NCI-H345 treated with DMSO at 0.1 percent for 48 hours (cell line): ENCODE measurements at regions not wholly inside any gene's neighbourhood (a gene's known extent, or its start where the extent isn't known, plus 50 kb on each side); places are given as distances from the start of the nearest gene placed in this dataset.
"Not testable (repeated sequence)": the region's sequence is repeated elsewhere in the genome, so short reads cannot be mapped to it uniquely, and the experiment has no call there.

Source experiments
- DNase-seq: peaks from one replicate; lab custom pipeline; 2025; ENCODE audit not compliant: unreplicated experiment; lab: John Stamatoyannopoulos, UW

DNA sequence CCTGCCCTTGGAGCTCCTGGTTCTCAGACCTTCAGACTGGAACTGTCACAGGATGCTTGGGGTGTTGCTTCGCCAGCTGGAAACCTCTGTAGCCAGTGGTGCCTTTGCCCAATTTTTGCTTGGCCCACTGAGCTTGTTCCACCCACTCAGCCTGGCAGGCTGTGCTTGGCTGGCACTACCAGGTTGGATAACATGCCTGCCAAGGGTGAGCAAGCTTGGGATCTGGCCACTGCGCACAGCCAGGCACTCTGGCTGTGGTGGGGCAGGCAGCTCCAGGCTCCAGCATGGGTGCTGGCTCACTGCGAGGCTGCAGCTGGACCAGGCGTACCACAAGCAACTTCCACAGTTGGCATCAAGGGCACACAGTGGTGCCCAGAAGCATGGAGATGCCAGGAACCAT lies 967.8 kb upstream of the NCAM2 start:
- DNase-seq = no peak

- no peak for DNase-seq
Observed at GRCh38 chr21:20031807-20032206, 966.4 kb upstream of the NCAM2 start.

- DNase-seq = no peak
Observed at GRCh38 chr21:20040768-20041167, 957.4 kb upstream of the NCAM2 start.

- no peak for DNase-seq
Observed at GRCh38 chr21:20045197-20045596, 953.0 kb upstream of the NCAM2 start.

GRCh38 chr21:20048130-20048837 lies 949.9 kb upstream of the NCAM2 start:
- DNase-seq = not testable (repeated sequence)

DNA sequence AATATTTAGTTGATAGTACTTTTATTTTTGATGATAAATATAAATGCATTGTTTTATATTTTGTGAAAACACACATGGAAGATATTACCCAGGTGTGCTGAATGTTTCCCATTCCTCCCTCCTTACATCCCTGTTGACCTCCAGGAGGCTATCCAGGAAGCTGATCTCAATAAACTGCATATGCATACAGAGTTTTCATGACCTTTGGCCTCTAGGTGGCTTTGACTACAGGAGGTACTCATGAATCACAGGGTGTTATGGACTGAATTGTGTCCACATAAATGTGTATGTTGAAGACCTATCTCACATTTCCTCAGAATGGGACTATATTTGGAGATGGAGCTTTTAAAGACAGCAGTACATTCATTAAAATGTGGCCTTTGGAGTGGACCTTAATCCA lies 914.9 kb upstream of the NCAM2 start:
- no peak for DNase-seq

- DNase-seq = no peak
Observed at GRCh38 chr21:20083925-20084324, 914.3 kb upstream of the NCAM2 start.

DNA sequence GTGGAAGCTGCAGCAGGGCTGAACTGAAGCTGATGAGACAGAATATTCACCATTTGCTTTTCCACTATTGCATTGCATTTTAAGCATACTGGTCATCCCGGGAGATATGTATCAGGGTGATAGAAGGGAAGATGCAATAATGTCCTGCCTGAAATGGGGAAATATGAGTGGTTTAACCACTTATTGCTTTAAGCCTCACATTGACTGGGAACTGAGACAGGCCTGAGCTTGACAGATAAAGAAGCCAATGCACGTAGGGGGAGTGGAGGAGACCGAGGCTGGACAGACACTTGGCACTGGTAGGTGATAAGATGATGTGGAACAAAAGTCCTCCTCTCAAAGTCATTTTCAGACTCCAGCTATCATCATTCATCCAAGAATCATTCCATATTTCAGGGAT lies 911.7 kb upstream of the NCAM2 start:
- no peak for DNase-seq

GRCh38 chr21:20106368-20106767 lies 891.8 kb upstream of the NCAM2 start:
- peak; percentile 45 for DNase-seq

- DNase-seq = peak; percentile 39
Observed at GRCh38 chr21:20108016-20108415, 890.2 kb upstream of the NCAM2 start.

DNA sequence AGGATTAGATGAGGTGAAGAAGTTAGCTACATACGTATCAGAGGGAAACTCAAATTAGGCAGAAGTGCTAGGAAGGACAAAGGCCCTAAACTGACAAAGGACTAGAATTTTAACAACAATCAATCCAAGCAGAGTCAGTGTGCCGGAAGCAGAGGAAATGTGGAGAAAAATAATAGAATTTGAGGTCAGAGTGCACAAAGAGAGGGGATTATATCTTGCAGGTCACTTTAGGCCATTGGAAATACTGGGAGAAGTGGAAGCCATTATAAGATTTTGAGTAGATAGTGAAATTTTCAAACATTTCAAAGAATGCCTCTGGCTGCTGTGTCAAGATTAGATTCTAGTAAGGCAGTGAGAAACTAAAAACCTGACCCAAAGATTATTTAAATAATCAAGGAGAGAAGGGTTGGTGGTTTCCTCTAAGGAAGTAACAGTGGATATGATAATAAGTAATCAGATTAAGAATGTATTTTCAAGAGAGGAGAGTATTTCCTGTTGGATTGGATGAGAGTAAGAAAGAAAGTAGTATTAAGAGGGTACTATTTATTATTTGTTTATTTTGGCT lies 889.2 kb upstream of the NCAM2 start:
- DNase-seq = no peak

DNA sequence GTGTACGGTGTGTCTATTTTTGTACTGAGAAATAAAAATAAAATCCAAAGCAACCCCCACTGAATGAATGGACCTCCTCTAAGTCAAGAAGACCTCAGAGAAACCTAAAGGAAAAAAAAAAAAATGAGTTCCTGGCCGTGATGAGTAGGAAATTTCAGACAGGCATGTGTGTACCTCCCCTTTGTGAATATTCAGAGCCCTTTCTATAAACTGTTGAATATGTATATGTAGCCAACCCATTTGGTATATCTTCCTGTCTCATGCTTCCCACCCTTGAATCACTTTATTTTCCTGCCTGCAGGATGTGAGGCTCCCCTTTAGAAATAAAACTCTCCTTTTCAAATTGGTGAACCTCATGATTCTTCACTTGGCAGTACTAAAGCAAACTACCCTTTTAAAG lies 887.8 kb upstream of the NCAM2 start:
- DNase-seq = no peak

GRCh38 chr21:20151741-20152140 lies 846.5 kb upstream of the NCAM2 start:
- DNase-seq = no peak

DNA sequence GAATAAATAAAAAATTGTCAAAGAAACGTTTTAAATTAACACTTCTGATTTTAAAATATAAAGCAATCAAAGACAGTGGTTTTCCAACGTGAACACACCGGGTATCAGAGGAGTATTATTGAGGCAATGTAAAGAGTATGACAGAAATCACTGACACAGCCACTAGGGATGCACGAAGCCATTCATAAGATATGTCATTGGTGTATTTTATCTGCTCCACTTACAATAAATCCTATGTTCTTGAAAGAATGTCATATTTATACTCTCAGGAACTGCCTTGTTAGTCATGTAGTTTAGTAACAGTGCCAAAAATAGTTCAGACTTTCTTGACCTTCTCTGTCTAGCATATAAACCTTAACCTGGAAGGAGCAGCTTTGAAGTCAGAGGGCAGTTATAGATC lies 835.0 kb upstream of the NCAM2 start:
- DNase-seq = no peak

DNA sequence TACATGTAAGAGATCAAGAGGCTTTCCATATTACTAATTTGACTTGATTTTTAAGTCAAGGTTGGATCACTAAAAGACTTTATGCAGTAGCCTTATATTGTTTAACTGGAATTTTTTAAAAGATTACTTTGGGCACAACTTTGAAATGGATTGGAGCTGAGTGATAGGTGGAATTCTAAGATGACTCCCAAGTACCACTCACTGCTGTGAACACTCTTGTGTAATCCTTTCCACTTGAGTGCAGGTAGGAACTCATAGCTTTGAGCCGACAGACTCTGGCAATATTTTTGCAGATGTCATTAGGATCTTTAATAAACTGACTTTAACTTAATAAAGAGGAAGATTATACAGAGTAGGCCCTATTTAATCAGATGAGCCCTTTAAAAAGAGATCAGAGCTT lies 831.1 kb upstream of the NCAM2 start:
- DNase-seq = no peak

DNA sequence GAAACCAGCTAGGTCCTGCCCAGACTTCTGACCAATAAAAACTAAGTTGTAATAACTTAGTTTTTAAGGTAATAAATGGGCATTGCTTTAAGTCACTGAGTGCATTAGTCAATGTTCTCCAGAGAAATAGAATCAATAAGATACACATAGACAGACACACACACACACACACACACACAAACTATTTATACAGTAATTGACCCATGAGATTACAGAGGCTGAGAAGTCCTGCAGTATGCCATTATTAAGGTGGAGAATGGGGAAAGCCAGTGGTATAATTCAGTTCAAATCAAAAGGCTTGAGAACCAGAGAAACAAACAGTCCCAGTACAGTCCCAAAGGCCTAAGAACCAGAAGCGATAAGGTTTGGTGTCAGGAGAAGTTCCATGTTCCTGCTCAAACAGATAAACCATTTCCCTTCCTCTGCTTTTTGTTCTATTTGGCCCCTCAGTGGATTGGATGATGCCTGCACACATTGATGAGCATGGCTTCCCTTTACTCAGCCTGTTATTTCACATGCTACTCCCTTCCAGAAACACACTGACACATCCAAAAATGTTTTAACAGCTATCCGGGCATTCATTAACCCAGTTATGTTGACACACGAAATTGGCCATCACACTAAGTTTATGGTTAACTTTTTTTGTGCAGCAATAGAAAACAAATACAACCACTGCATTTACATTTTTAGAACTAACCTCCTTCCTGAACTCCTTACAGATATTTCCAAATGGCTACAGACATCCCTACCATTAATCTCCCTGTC lies 828.2 kb upstream of the NCAM2 start:
- no peak for DNase-seq

DNA sequence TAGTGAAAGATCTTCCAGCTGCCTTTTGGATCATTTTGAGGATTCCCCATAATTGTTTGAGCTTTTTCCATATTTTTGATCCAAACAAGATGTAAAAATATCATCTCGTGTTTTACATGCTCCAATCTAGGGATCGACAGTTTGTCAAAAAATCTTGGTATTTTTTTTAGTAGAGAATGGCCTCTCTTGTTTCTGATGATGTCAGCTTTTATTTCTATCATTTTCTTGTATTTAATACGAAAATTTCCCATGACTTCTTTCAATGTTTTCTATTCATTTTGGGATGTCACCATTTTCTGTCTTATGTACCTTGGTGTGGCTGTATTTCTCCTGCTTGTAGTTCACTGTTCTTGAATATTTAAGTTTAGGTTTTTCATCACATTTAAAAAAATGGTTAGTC lies 812.0 kb upstream of the NCAM2 start:
- no peak for DNase-seq

GRCh38 chr21:20187028-20187427 lies 811.2 kb upstream of the NCAM2 start:
- no peak for DNase-seq

DNA sequence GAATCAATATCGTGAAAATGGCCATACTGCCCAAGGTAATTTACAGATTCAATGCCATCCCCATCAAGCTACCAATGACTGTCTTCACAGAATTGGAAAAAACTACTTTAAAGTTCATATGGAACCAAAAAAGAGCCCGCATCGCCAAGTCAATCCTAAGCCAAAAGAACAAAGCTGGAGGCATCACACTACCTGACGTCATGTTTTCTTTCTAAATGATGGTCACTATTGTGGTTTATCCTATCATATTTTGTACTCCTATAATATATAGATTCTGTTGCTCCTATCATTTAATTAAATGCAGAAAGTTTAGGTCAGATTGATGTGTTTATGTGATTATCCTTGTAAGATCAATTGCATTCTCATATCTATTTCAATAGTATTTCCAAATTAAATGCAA lies 796.9 kb upstream of the NCAM2 start:
- DNase-seq = not testable (repeated sequence)

GRCh38 chr21:20207335-20207734 lies 790.9 kb upstream of the NCAM2 start:
- DNase-seq = peak; percentile 7

- DNase-seq = no peak
Observed at GRCh38 chr21:20215959-20216358, 782.2 kb upstream of the NCAM2 start.

GRCh38 chr21:20220586-20220985 lies 777.6 kb upstream of the NCAM2 start:
- no peak for DNase-seq
